WTC11 (cell line): ENCODE measurements at regions not wholly inside any gene's neighbourhood (a gene's known extent, or its start where the extent isn't known, plus 50 kb on each side); places are given as distances from the start of the nearest gene placed in this dataset.

Source experiments
- ATAC-seq: fragments of 200-7000 bp; cut with Tn5 transposase; 2 replicates; pipeline ENCODE4 v1.10.0; 2021; ENCODE audit warnings: mild to moderate bottlenecking, moderate library complexity
- CTCF ChIA-PET: fragments of 300-600 bp; sonication (Branson Sonifier 250); formaldehyde crosslinking; loops from one replicate; lab custom pipeline; 2021; ENCODE audit warnings: antibody characterized with exemption; lab: Charles Lee
- POLR2A ChIA-PET: fragments of 350-600 bp; sonication (Branson Sonifier 250); formaldehyde crosslinking; loops from one replicate; lab custom pipeline; 2021; ENCODE audit warnings: antibody characterized with exemption; lab: Charles Lee
- DNase-seq: peaks from one replicate; pipeline ENCODE4 v3.0.0; 2021; ENCODE audit warnings: low spot score
- H3K27ac Mint-ChIP-seq: 2 replicates; pipeline ENCODE4 v1.8.0; 2021; ENCODE audit warnings: mixed read lengths
- H3K27me3 Mint-ChIP-seq: 2 replicates; pipeline ENCODE4 v1.8.0; 2021; ENCODE audit warnings: low read depth, mild to moderate bottlenecking, moderate library complexity, mixed read lengths
- H3K36me3 Mint-ChIP-seq: 2 replicates; pipeline ENCODE4 v1.8.0; 2021; ENCODE audit warnings: mixed read lengths
- H3K4me1 Mint-ChIP-seq: 2 replicates; pipeline ENCODE4 v1.8.0; 2022; ENCODE audit warnings: mixed read lengths
- H3K4me3 Mint-ChIP-seq: 2 replicates; pipeline ENCODE4 v1.8.0; 2021; ENCODE audit warnings: mild to moderate bottlenecking, moderate library complexity, mixed read lengths
- H3K9me3 Mint-ChIP-seq: 2 replicates; pipeline ENCODE4 v1.8.0; 2021; ENCODE audit warnings: mixed read lengths
- AR ChIP-seq: fragments of 250-450 bp; sonication (Bioruptor Pico); IDR thresholded peaks from 2 replicates; pipeline ENCODE4 v1.9.0; 2021; ENCODE audit warnings: mild to moderate bottlenecking
- ATF1 ChIP-seq: sonication (generic); formaldehyde crosslinking; IDR thresholded peaks from 2 replicates; pipeline ENCODE4 v1.8.1; 2023; ENCODE audit warnings: mild to moderate bottlenecking, moderate library complexity, missing genetic modification reagents
- CTCF ChIP-seq: fragments of 200-600 bp; IDR thresholded peaks from 2 replicates; pipeline ENCODE4 v1.8.0; 2022; ENCODE audit warnings: antibody characterized with exemption
- E2F5 ChIP-seq: sonication (generic); formaldehyde crosslinking; IDR thresholded peaks from 2 replicates; pipeline ENCODE4 v1.8.1; 2022; ENCODE audit warnings: mild to moderate bottlenecking, moderate library complexity, missing genetic modification reagents
- ELF4 ChIP-seq: sonication (generic); formaldehyde crosslinking; IDR thresholded peaks from 2 replicates; pipeline ENCODE4 v1.8.1; 2022; ENCODE audit warnings: low read depth, mild to moderate bottlenecking, moderate library complexity, missing genetic modification reagents
- ETV6 ChIP-seq: sonication (generic); formaldehyde crosslinking; IDR thresholded peaks from 2 replicates; pipeline ENCODE4 v1.8.1; 2022; ENCODE audit warnings: mild to moderate bottlenecking, missing genetic modification reagents
- GRHL2 ChIP-seq: fragments of 250-450 bp; sonication (Bioruptor Pico); IDR thresholded peaks from 2 replicates; pipeline ENCODE4 v1.8.0; 2022; ENCODE audit warnings: mild to moderate bottlenecking, moderate library complexity; ENCODE audit not compliant: insufficient replicate concordance, severe bottlenecking
- GTF2I ChIP-seq: fragments of 250-450 bp; sonication (Bioruptor Pico); conservative IDR thresholded peaks from 2 replicates; pipeline ENCODE4 v1.4.0; 2021; ENCODE audit warnings: mild to moderate bottlenecking
- SMAD3 ChIP-seq: sonication (generic); formaldehyde crosslinking; IDR thresholded peaks from 2 replicates; pipeline ENCODE4 v1.8.0; 2022; ENCODE audit warnings: missing genetic modification reagents, mild to moderate bottlenecking, borderline replicate concordance
- SMAD4 ChIP-seq: sonication (generic); formaldehyde crosslinking; IDR thresholded peaks from 2 replicates; pipeline ENCODE4 v1.8.0; 2022; ENCODE audit warnings: mild to moderate bottlenecking, missing genetic modification reagents
- ZNF219 ChIP-seq: sonication (generic); formaldehyde crosslinking; IDR thresholded peaks from 2 replicates; pipeline ENCODE4 v1.8.0; 2023; ENCODE audit warnings: missing genetic modification reagents, mild to moderate bottlenecking, borderline replicate concordance
- TF ChIP-seq, protein P1 (sequence below): sonication (generic); formaldehyde crosslinking; conservative IDR thresholded peaks from 2 replicates; pipeline ENCODE4 v1.8.1; 2023; ENCODE audit warnings: mild to moderate bottlenecking, low read depth, missing genetic modification reagents, moderate library complexity
- TF ChIP-seq, protein P2 (sequence below): fragments of 250-450 bp; sonication (Bioruptor Pico); conservative IDR thresholded peaks from 2 replicates; pipeline ENCODE4 v1.9.0; 2021; ENCODE audit warnings: mild to moderate bottlenecking
- TF ChIP-seq, protein P3 (sequence below): sonication (generic); formaldehyde crosslinking; IDR thresholded peaks from 2 replicates; pipeline ENCODE4 v1.8.1; 2023; ENCODE audit warnings: mild to moderate bottlenecking, moderate library complexity, missing genetic modification reagents

- TF ChIP-seq, protein P1, sequence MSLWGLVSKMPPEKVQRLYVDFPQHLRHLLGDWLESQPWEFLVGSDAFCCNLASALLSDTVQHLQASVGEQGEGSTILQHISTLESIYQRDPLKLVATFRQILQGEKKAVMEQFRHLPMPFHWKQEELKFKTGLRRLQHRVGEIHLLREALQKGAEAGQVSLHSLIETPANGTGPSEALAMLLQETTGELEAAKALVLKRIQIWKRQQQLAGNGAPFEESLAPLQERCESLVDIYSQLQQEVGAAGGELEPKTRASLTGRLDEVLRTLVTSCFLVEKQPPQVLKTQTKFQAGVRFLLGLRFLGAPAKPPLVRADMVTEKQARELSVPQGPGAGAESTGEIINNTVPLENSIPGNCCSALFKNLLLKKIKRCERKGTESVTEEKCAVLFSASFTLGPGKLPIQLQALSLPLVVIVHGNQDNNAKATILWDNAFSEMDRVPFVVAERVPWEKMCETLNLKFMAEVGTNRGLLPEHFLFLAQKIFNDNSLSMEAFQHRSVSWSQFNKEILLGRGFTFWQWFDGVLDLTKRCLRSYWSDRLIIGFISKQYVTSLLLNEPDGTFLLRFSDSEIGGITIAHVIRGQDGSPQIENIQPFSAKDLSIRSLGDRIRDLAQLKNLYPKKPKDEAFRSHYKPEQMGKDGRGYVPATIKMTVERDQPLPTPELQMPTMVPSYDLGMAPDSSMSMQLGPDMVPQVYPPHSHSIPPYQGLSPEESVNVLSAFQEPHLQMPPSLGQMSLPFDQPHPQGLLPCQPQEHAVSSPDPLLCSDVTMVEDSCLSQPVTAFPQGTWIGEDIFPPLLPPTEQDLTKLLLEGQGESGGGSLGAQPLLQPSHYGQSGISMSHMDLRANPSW (CRISPR knock-in tag): no peak
- TF ChIP-seq CTCF (no peak), AR (CRISPR knock-in tag) (no peak), ELF4 (CRISPR knock-in tag) (no peak), E2F5 (CRISPR knock-in tag) (no peak), SMAD3 (CRISPR knock-in tag) (no peak)
- TF ChIP-seq, protein P2, sequence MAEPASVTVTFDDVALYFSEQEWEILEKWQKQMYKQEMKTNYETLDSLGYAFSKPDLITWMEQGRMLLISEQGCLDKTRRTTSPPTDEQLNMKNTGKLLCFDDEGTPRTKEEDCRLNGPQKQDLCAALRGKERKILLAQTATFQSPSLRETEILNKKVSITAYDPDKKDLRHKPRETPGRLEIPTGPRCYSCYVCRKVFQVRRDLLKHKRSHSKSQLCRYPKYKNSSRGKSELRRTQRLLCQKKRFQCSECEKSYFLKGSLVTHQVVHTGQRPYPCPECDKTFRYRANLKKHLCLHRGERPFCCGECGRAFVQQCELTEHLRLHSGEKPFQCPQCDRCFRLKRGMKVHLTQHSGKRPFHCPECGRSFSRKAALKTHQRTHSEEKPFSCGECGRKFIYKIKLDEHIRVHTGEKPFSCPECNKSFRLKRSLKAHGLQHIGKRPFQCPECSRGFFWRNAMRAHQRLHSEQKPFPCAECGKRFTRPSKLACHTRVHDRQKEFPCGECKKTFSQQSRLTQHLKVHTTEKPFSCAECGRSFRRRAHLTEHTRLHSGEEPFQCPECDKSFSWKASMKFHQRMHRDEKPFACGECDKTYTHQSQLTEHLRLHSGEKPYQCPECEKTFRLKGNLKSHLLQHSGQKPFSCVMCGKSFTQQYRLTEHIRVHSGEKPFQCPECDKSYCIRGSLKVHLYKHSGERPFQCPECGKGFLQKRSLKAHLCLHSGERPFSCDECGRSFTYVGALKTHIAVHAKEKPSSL (CRISPR knock-in tag): no peak
- TF ChIP-seq, all 79 proteins: peak for 0
Measured at GRCh38 chr2:217695033-217695520, 307.7 kb downstream of the TNS1 start (continued).

DNA sequence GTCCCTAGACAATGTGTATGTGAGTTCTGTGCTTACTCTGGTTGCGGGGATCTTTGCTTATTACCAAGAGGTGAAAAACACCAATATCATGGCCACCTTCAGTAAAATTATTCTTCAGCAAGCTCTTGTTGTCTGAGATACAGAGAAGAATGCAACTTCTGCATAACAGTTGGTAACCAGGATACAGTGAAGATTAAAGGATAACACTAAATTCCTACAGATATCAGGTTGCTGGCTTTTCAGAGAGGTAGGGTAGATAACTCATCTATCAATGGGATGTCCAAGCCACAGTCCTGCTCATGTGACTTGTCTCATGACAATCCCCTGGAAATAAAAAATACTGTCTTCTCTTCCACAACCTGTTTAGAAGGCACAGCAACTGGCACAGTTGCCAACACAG, 308.5 kb downstream of the TNS1 start:
- no peak for TF ChIP-seq GRHL2 (CRISPR knock-in tag)
- TF ChIP-seq ETV6 (CRISPR knock-in tag): no peak
- Mint-ChIP-seq H3K27ac (no peak overlapping the region), H3K4me3 (no peak overlapping the region), H3K27me3 (no peaks in the 10 kb centered on the region), H3K36me3 (no peaks in the 10 kb centered on the region), H3K4me1 (peaks cover 5% of the 10 kb centered on the region; the same call in 1 of the 2 replicates), H3K9me3 (peaks cover 12% of the 10 kb centered on the region; the same call in 1 of the 2 replicates)
- CTCF ChIA-PET: no interaction called here
- DNase-seq (no peak), ATAC-seq (no peak)
- POLR2A ChIA-PET: no interaction called here

DNA sequence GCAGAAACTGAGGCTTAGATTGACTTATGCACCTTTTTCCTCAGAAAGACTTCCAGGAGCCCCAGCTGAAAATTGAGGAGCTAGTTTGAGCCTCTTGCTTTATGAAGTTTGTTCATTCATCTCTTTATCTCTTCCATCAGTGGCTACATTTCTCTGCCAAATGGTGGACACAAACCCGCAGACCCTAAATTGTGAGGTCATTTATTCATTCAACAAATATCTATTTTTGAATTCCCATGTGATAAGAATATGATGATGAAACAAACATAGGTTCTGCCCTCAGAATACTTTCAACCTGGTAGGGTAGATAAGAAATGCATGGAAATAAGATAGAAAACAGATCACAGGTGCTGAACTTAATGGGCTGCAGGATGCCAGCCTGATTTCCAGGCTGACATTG, 309.4 kb downstream of the TNS1 start:
- DNase-seq (no peak), ATAC-seq (no peak)
- Mint-ChIP-seq H3K4me1 (peaks cover 5% of the 10 kb centered on the region; the same call in 1 of the 2 replicates), H3K27me3 (peaks cover 4% of the 10 kb centered on the region), H3K27ac (no peak overlapping the region), H3K9me3 (peaks cover 12% of the 10 kb centered on the region; the same call in 1 of the 2 replicates), H3K36me3 (no peaks in the 10 kb centered on the region), H3K4me3 (no peak overlapping the region)
- ChIA-PET CTCF (interaction anchor here (1.9 kb wide), 1 partner anchor 43 kb away, joined by 6 read pairs; no protein-coding TSS in a partner anchor), POLR2A (no interaction called here)
- TF ChIP-seq GTF2I (CRISPR knock-in tag): no peak
- TF ChIP-seq, protein P3, sequence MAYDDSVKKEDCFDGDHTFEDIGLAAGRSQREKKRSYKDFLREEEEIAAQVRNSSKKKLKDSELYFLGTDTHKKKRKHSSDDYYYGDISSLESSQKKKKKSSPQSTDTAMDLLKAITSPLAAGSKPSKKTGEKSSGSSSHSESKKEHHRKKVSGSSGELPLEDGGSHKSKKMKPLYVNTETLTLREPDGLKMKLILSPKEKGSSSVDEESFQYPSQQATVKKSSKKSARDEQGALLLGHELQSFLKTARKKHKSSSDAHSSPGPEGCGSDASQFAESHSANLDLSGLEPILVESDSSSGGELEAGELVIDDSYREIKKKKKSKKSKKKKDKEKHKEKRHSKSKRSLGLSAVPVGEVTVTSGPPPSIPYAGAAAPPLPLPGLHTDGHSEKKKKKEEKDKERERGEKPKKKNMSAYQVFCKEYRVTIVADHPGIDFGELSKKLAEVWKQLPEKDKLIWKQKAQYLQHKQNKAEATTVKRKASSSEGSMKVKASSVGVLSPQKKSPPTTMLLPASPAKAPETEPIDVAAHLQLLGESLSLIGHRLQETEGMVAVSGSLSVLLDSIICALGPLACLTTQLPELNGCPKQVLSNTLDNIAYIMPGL (CRISPR knock-in tag): no peak
- no peak for TF ChIP-seq ATF1 (CRISPR knock-in tag)
- no peak for TF ChIP-seq ZNF219 (CRISPR knock-in tag)
- TF ChIP-seq SMAD4: no peak
- TF ChIP-seq CTCF: no peak
